Gastroesophageal sphincter (tissue), 4 donors: ENCODE measurements at regions not wholly inside any gene's neighbourhood (a gene's known extent, or its start where the extent isn't known, plus 50 kb on each side); places are given as distances from the start of the nearest gene placed in this dataset.

Experiments
- ATAC-seq: fragments of 150-250 bp; one replicate; pipeline ENCODE4 v1.9.1; 2016; ENCODE audit warnings: mild to moderate bottlenecking, moderate library complexity
- H3K27ac ChIP-seq, 4 donors: fragments of 200-600 bp; sonication (generic) in 3 of 4; 1 replicate in 3 of 4; 2 replicates in 1 of 4; pipeline ENCODE4 v1.5.1; 2016 to 2019
- H3K27me3 ChIP-seq: fragments of 200-600 bp; sonication (generic); one replicate; pipeline ENCODE4 v1.5.1; 2019
- H3K36me3 ChIP-seq, 2 donors: fragments of 200-600 bp; sonication (generic); one replicate each; pipeline ENCODE4 v1.5.1; 2019; ENCODE audit warnings: control low read depth in 1 of 2
- H3K4me1 ChIP-seq, 3 donors: fragments of 200-600 bp; sonication (generic); 1 replicate in 2 of 3; 2 replicates in 1 of 3; pipeline ENCODE4 v1.5.1; 2016 to 2019; ENCODE audit warnings: control low read depth in 2 of 3
- H3K4me3 ChIP-seq, 2 donors: fragments of 200-600 bp; sonication (generic); one replicate each; pipeline ENCODE4 v1.5.1; 2019; ENCODE audit warnings: mild to moderate bottlenecking in 1 of 2, moderate library complexity in 1 of 2
- H3K9me3 ChIP-seq, 3 donors: fragments of 200-600 bp; sonication (generic); one replicate each; pipeline ENCODE4 v1.5.1; 2017 to 2019; ENCODE audit warnings: control low read depth in 2 of 3
- CTCF ChIP-seq, 4 experiments: fragments of 200-600 bp in 2 of 4; fragments of 450-650 bp in 2 of 4; sonication (generic) in 1 of 4; IDR thresholded peaks; one replicate each; pipeline ENCODE4 v1.5.1; 2017 to 2019; ENCODE audit warnings: antibody characterized with exemption in 4 of 4, mild to moderate bottlenecking in 2 of 4, moderate library complexity in 2 of 4
- EP300 ChIP-seq: sonication (generic); formaldehyde crosslinking; IDR thresholded peaks from one replicate; pipeline ENCODE4 v1.6.1; 2017; ENCODE audit warnings: antibody characterized with exemption, mild to moderate bottlenecking
- POLR2A ChIP-seq, 2 donors: fragments of 450-650 bp; IDR thresholded peaks; one replicate each; pipeline ENCODE4 v1.6.1; 2017; ENCODE audit warnings: antibody characterized with exemption in 2 of 2, mild to moderate bottlenecking in 2 of 2, moderate library complexity in 1 of 2
- POLR2AphosphoS5 ChIP-seq: sonication (generic); formaldehyde crosslinking; IDR thresholded peaks from one replicate; pipeline ENCODE4 v1.6.1; 2017; ENCODE audit warnings: antibody characterized with exemption
- whole genome bisulfite sequencing, 2 donors: methylation state at CpG; one replicate each; pipeline ENCODE4 v1.1.5; 2018; ENCODE audit warnings: low coverage in 1 of 2; 5-methylcytosine and 5-hydroxymethylcytosine counted together

DNA sequence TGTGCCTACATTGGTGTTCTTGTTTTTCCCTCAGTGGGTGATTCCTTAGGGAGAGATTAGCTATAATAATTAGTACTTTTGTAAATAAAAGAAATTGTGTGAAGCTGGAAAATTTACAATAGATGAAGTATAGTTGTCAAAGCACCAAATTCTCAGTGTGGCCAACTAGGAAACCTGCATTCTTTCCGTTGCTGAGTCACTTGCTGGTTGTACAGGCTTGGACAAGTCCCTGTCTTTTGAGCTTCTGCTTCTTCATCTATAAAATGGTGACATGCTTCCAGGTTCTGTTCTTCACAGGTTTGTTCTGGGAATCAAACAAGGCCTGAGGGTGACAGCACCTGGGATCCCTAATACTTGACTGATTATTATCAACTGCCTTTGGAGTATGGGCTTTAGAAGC is 184.1 kb upstream of the HES1 start:
- Histone ChIP-seq H3K27ac (no peak overlapping the region), H3K9me3 (peaks cover 0 to 20% (median 0%) of the 10 kb centered on the region in 3 donors), H3K4me3 (no peak overlapping the region), H3K27me3 (no peaks in the 10 kb centered on the region), H3K4me1 (no peaks in the 10 kb centered on the region), H3K36me3 (no peaks in the 10 kb centered on the region)
- no peak for ATAC-seq
- TF ChIP-seq POLR2AphosphoS5 (no peak), CTCF (IDR thresholded peaks at IDR 0.05) (no peak), POLR2A (IDR thresholded peaks at IDR 0.05) (no peak), EP300 (no peak)
- 70 to 75% methylated on average over 1 of the region's 1 CpG for WGBS, 2 donors

DNA sequence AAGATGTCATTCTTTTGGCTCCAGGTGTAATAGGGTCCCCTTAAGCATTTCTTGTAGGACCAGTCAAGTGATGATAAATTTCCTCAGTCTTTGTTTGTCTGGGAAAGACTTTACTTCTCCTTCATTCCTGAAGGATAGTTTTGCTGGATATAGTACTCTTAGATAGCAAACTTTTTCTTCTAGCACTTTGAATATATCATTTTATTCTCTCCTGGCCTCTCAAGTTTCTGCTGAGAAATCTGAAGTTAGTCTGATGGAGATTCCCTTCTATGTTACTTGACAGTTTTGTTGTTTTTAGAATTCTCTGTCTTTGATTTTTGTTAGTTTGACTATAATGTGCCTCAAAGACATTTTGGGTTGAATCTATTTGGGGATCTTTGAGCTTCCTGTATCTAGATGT is 181.2 kb upstream of the HES1 start:
- TF ChIP-seq POLR2A (IDR thresholded peaks at IDR 0.05) (no peak), EP300 (no peak), CTCF (IDR thresholded peaks at IDR 0.05) (no peak), POLR2AphosphoS5 (no peak)
- Histone ChIP-seq H3K27ac (no peak overlapping the region), H3K4me1 (no peaks in the 10 kb centered on the region), H3K4me3 (no peak overlapping the region), H3K36me3 (no peaks in the 10 kb centered on the region), H3K9me3 (peaks cover 0 to 20% (median 0%) of the 10 kb centered on the region in 3 donors), H3K27me3 (peaks cover 14% of the 10 kb centered on the region)
- ATAC-seq: no peak

DNA sequence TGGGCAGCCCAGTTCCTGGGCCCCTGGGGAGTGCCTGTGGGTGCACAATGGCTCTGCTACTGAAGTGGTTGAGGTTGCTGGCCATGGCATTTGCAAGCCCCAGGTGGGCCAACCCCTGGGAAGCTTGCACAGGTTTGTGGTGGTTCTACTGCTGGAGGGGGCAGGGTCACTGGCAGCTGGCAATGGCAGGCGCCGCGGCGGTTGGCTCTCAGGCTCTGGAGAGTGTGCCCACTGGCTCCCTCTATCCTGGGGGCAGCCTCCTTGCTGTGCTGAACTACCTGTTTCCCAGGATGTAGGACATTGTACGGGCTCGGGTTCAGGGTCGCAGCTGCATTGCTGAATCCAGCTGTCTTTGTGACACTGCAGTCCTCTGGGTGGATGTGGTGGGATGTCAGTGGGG is 180.2 kb upstream of the HES1 start:
- H3K4me3 ChIP-seq: no peak overlapping the region
- no CpG with 5 or more reads among the region's 7 CpGs for WGBS, 2 donors
- no peak overlapping the region for H3K27ac ChIP-seq
- peaks cover 14% of the 10 kb centered on the region for H3K27me3 ChIP-seq
- ATAC-seq: no peak
- H3K9me3 ChIP-seq: peaks cover 0 to 20% (median 0%) of the 10 kb centered on the region in 3 donors
- H3K4me1 ChIP-seq: peaks cover 0 to 1% (median 0%) of the 10 kb centered on the region in 3 donors
- no peak for TF ChIP-seq CTCF (IDR thresholded peaks at IDR 0.05)
- TF ChIP-seq EP300: no peak
- TF ChIP-seq POLR2A (IDR thresholded peaks at IDR 0.05): no peak
- no peak for TF ChIP-seq POLR2AphosphoS5
- H3K36me3 ChIP-seq: no peaks in the 10 kb centered on the region

GRCh38 chr3:193959861-193960260 is 176.1 kb upstream of the HES1 start:
- H3K4me3 ChIP-seq: no peak overlapping the region
- peaks cover 0 to 18% (median 0%) of the 10 kb centered on the region in 3 donors for H3K4me1 ChIP-seq
- peaks cover 0 to 10% (median 0%) of the 10 kb centered on the region in 3 donors for H3K9me3 ChIP-seq
- peaks cover 14% of the 10 kb centered on the region for H3K27me3 ChIP-seq
- no peak for ATAC-seq
- TF ChIP-seq CTCF (IDR thresholded peaks at IDR 0.05) (no peak), EP300 (no peak), POLR2AphosphoS5 (no peak), POLR2A (IDR thresholded peaks at IDR 0.05) (no peak)
- no peak overlapping the region for H3K27ac ChIP-seq
- no peaks in the 10 kb centered on the region for H3K36me3 ChIP-seq

- H3K4me3 ChIP-seq: no peak overlapping the region
- no peak for ATAC-seq
- H3K27ac ChIP-seq: no peak overlapping the region
- no peaks in the 10 kb centered on the region for H3K36me3 ChIP-seq
- H3K27me3 ChIP-seq: peaks cover 14% of the 10 kb centered on the region
- TF ChIP-seq POLR2A (IDR thresholded peaks at IDR 0.05): no peak
- TF ChIP-seq EP300: no peak
- TF ChIP-seq POLR2AphosphoS5: no peak
- no peak for TF ChIP-seq CTCF (IDR thresholded peaks at IDR 0.05)
- peaks cover 0 to 18% (median 0%) of the 10 kb centered on the region in 3 donors for H3K4me1 ChIP-seq
- H3K9me3 ChIP-seq: peaks cover 0 to 2% (median 0%) of the 10 kb centered on the region in 3 donors
- WGBS, 2 donors: 67 to 81% methylated on average over 14 to 16 of the region's 21 CpGs
Measured at GRCh38 chr3:193960487-193961274, 175.3 kb upstream of the HES1 start.
